Erythroblast (primary cell): ENCODE measurements at regions not wholly inside any gene's neighbourhood (a gene's known extent, or its start where the extent isn't known, plus 50 kb on each side); places are given as distances from the start of the nearest gene placed in this dataset.

ENCODE experiments used
- GATA1 ChIP-seq: IDR thresholded peaks from 2 replicates; pipeline ENCODE4 v1.6.1; 2011; ENCODE audit warnings: low read depth, mild to moderate bottlenecking, control low read depth, low read length, moderate library complexity
- POLR2A ChIP-seq: IDR thresholded peaks from 2 replicates; pipeline ENCODE4 v1.6.1; 2011; ENCODE audit warnings: mild to moderate bottlenecking, low read length

DNA sequence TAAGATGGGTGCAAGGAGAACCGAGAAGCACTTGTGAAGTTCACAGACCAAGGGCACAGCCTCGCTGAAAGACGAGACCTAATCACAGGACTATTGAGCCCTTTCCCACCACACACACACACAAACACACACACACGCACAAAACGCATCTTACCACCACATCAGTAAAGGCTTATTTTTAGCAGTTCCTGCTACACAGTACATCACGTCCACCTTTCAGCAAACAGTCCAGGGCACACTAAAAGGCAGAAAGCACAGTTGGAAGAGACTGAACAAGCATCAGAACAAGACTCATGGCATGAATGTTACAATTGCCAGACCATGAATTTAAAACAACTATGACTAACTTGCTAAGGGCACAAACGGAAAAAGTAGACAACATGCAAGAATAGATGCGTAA, 83.6 kb upstream of the MAPK10 start:
- no peak for TF ChIP-seq POLR2A
- TF ChIP-seq GATA1: no peak
